Spleen (tissue), 7 donors: ENCODE measurements at regions not wholly inside any gene's neighbourhood (a gene's known extent, or its start where the extent isn't known, plus 50 kb on each side); places are given as distances from the start of the nearest gene placed in this dataset.

Source experiments
- CTCF ChIP-seq, 11 experiments: fragments of 200-600 bp in 7 of 11; fragments of 450-650 bp in 4 of 11; sonication (generic) in 4 of 11; IDR thresholded peaks in 8 of 11; conservative IDR thresholded peaks in 3 of 11; 1 replicate in 7 of 11; 2 replicates in 4 of 11; pipeline versions ENCODE4 v1.4.0 to v1.8.0; 2016 to 2021; ENCODE audit warnings: antibody characterized with exemption in 11 of 11, inconsistent platforms in 4 of 11, mild to moderate bottlenecking in 1 of 11
- POLR2A ChIP-seq, 3 donors: fragments of 450-650 bp; IDR thresholded peaks; one replicate each; pipeline ENCODE4 v1.5.1; 2017; ENCODE audit warnings: antibody characterized with exemption in 3 of 3, mild to moderate bottlenecking in 1 of 3
- POLR2AphosphoS5 ChIP-seq, 3 donors: sonication (generic); formaldehyde crosslinking; IDR thresholded peaks; one replicate each; pipeline ENCODE4 v1.5.1; 2017; ENCODE audit warnings: antibody characterized with exemption in 3 of 3
- donor health status: DM: no; HTN: no; CAD: no; lungs with moderate emphysema.
- donor health status: DM: no; HTN: no; CAD: no.
- donor health status: DM: no; HTN: no; CAD: no.

- TF ChIP-seq CTCF (IDR thresholded peaks at IDR 0.05 in 8 of 11, conservative IDR thresholded peaks at IDR 0.05 in 3 of 11) = peak in 3 of 11 experiments; percentile 8 to 28 (median 22)
- TF ChIP-seq POLR2AphosphoS5 (IDR thresholded peaks at IDR 0.05) = no peak
- no peak for TF ChIP-seq POLR2A (IDR thresholded peaks at IDR 0.05)
These were observed 123.8 kb upstream of the NTM start for GRCh38 chr11:131246663-131247062.
